ENCODE measurements at regions not wholly inside any gene's neighbourhood (a gene's known extent, or its start where the extent isn't known, plus 50 kb on each side); places are given as distances from the start of the nearest gene placed in this dataset.
"Not testable (repeated sequence)": the region's sequence is repeated elsewhere in the genome, so short reads cannot be mapped to it uniquely, and the experiment has no call there.

DNA sequence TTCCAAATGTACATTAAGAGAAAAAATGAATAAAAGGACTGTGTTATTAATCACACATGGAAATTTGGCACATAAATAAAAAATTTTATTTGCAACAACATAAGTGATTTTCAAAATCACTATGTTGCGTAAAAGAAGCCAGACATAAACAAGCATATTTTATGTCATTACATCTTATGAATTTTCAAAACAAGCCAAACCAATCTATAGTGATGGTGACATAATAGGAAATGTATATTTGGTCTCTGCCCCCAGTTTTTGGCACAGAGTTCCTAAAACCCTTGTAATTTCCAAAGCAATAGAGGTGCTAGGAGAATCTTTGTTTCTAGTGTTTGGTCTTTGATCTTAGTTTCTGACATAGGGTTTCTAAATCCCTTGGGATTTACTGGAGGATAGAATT lies 543.3 kb downstream of the ZBBX start:
- DNase-seq (ENCODE audit: low read depth) = no peak

DNA sequence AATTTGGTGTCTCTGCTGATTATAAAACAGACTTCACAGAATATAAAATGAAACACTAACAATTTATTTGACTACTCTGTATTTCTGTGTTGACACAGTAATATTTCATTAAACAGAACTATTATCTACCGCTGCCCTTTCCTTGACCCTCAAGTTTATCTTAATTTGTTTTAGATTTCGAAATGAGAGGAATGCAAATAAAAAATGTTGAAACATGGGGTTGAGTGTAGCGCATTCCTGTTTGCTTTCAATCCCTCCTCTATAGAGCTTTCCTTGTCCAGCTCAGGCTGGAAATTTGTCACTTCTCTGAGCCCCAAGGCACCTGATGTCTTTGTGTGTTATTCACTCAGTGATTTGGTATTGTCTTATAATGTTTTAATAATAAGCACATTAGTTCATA lies 550.2 kb downstream of the ZBBX start:
- no peak overlapping the region for H3K4me3 ChIP-seq (ENCODE audit: low read length)
- TF ChIP-seq, protein P1, sequence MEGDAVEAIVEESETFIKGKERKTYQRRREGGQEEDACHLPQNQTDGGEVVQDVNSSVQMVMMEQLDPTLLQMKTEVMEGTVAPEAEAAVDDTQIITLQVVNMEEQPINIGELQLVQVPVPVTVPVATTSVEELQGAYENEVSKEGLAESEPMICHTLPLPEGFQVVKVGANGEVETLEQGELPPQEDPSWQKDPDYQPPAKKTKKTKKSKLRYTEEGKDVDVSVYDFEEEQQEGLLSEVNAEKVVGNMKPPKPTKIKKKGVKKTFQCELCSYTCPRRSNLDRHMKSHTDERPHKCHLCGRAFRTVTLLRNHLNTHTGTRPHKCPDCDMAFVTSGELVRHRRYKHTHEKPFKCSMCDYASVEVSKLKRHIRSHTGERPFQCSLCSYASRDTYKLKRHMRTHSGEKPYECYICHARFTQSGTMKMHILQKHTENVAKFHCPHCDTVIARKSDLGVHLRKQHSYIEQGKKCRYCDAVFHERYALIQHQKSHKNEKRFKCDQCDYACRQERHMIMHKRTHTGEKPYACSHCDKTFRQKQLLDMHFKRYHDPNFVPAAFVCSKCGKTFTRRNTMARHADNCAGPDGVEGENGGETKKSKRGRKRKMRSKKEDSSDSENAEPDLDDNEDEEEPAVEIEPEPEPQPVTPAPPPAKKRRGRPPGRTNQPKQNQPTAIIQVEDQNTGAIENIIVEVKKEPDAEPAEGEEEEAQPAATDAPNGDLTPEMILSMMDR (conservative IDR thresholded peaks at IDR 0.05; ENCODE audit: low read depth, low read length) = no peak
- no peak for DNase-seq (ENCODE audit: low read depth)

More for the DNA sequence above, 543.3 kb downstream of the ZBBX start:
- H3K4me3 ChIP-seq (ENCODE audit: low read length) = no peak overlapping the region
- TF ChIP-seq, protein P1 (conservative IDR thresholded peaks at IDR 0.05; ENCODE audit: low read depth, low read length) = no peak

DNA sequence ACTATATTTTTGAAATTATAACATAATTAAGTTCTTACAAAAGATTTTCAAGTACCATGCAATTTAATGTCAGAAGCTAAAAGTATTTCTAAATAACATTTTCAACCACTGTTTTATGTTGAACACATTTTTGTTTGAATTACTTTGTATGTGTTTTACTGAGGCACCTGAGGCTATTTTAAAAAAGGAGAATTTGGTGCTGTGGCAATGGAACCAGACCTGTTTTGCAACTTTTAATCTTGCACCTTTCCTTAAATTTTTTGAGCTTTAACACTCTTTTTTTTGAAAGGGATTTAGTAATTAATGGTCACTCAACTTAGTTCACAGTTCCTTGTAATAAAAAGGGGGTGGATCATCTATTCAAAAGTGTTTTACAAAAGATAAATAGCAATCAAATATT lies 561.6 kb downstream of the ZBBX start:
- no peak overlapping the region for H3K4me3 ChIP-seq (ENCODE audit: low read length)
- TF ChIP-seq, protein P1 (conservative IDR thresholded peaks at IDR 0.05; ENCODE audit: low read depth, low read length) = no peak
- no peak for DNase-seq (ENCODE audit: low read depth)

DNA sequence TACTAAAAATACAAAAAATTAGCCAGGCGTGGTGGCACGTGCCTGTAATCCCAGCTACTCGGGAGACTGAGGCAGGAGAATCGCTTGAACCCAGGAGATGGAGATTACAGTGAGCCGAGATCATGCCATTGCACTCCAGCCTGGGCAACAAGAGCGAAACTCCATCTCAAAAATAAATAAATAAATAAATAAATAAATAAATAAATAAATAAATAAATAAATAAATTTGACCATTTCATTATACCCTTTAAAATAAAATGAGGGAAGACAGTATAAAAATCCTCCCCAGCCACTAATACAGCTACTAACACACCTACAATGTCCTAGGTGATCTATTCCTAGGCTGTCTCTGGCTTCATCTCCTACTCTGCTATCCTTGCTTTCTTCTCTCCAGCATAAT lies 562.8 kb downstream of the ZBBX start:
- H3K4me3 ChIP-seq (ENCODE audit: low read length); DNase-seq (ENCODE audit: low read depth): not testable (repeated sequence)

DNA sequence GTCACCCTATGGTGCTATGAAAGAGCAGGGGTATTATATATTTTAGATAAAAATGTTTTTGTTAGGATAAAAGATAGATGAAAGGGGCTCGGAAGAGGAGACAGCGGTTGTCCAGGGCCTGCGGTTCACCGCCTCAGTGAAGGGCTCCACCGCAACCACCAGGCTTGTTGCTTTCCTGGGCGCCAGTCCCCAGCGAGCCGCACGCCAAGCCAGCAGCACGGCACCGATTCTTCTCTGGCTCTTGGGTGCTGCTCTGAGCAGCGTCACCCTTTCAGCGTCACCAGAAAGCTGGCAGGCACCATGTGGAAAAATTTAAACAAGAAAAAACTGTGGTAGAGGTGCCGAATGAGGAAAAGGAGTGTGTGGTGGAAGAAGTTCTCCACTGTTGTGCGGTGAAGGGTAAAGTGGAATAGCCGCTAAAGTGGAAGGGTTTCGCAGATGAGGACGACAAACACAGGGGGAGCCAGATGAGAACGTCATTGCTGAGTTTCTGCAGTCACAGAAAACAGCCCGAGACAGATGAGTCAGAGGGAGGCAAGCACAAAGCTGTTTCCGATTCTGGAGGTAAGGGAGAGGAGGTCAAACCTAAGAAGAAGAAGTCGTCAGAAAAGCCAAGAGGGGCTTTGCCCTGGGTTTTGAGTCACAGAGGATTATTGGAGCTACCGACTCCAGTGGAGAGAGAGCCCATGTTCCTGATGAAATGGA lies 569.2 kb downstream of the ZBBX start:
- H3K4me3 ChIP-seq (ENCODE audit: low read length) = no peak overlapping the region
- TF ChIP-seq, protein P1 (conservative IDR thresholded peaks at IDR 0.05; ENCODE audit: low read depth, low read length) = no peak
- no peak for DNase-seq (ENCODE audit: low read depth)

DNA sequence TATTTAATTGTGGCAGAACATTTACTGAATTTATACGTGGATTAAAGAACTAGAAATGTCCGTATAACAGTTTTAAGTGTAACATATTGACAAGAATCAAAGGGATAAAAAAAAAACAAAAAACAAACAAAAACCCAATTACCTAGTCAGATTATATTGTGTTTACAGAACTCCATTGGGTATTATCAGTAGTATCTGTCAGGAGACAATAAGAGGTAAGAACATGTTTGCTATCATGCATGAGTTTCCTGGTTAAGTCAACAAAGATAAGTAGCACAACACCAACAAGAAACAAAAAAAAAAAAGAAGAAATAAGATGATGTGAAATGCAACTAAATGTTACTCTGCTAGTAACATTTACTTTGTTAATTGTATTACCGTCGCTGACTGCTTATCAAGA lies 570.6 kb downstream of the ZBBX start:
- TF ChIP-seq, protein P1 (conservative IDR thresholded peaks at IDR 0.05; ENCODE audit: low read depth, low read length) = no peak

DNA sequence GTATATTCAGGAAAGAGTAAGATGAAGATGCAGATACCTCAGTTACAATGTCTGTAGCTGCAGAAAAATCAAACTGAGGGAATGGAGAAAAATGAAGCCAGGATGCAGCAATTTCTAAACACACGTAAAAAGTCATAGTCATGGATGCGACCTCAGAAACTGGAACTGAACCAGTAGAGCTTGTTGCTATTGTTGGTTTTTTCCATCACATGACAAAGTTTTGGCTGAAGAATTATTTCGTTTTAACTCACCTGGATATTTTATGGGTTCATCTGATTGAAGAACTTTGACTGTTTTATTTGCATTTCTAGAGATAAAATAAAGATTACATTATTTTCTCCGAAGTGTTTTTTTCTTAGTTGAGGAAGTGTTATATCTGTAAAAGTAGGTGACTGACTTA lies 591.2 kb downstream of the ZBBX start:
- DNase-seq (ENCODE audit: low read depth) = no peak
- TF ChIP-seq, protein P1 (conservative IDR thresholded peaks at IDR 0.05; ENCODE audit: low read depth, low read length) = no peak
- no peak overlapping the region for H3K4me3 ChIP-seq (ENCODE audit: low read length)

More for the DNA sequence above, 570.6 kb downstream of the ZBBX start:
- H3K4me3 ChIP-seq (ENCODE audit: low read length) = no peak overlapping the region
- no peak for DNase-seq (ENCODE audit: low read depth)
